T-helper 2 cell treated with Interferon-gamma antibody and Interleukin-4, amounts not matched to agents 5 μg/mL and 100 μg/mL, for 36 hours (primary cell): ENCODE measurements at regions not wholly inside any gene's neighbourhood (a gene's known extent, or its start where the extent isn't known, plus 50 kb on each side); places are given as distances from the start of the nearest gene placed in this dataset.

Experiments
- DNase-seq: peaks from one replicate; pipeline ENCODE4 v3.0.0; 2021; ENCODE audit warnings: low spot score
- H3K27ac Mint-ChIP-seq: one replicate; pipeline ENCODE4 v1.8.0; 2021; ENCODE audit warnings: mild to moderate bottlenecking, mixed read lengths
- H3K27me3 Mint-ChIP-seq: one replicate; pipeline ENCODE4 v1.8.0; 2021; ENCODE audit warnings: low read depth, mixed read lengths
- H3K36me3 Mint-ChIP-seq: one replicate; pipeline ENCODE4 v1.8.0; 2021; ENCODE audit warnings: low read depth, mixed read lengths
- H3K4me1 Mint-ChIP-seq: one replicate; pipeline ENCODE4 v1.8.0; 2021; ENCODE audit warnings: low read depth, mixed read lengths
- H3K4me3 Mint-ChIP-seq: one replicate; pipeline ENCODE4 v1.8.0; 2022; ENCODE audit warnings: mild to moderate bottlenecking, moderate library complexity, mixed read lengths
- H3K9me3 Mint-ChIP-seq: one replicate; pipeline ENCODE4 v1.8.0; 2021; ENCODE audit warnings: mixed read lengths

- no peaks in the 10 kb centered on the region for H3K27me3 Mint-ChIP-seq
- no peak overlapping the region for H3K4me3 Mint-ChIP-seq
- peaks cover 31% of the 10 kb centered on the region for H3K9me3 Mint-ChIP-seq
- no peaks in the 10 kb centered on the region for H3K4me1 Mint-ChIP-seq
- no peak overlapping the region for H3K27ac Mint-ChIP-seq
- DNase-seq = no peak
- no peaks in the 10 kb centered on the region for H3K36me3 Mint-ChIP-seq
Measured at GRCh38 chr5:85249204-85249603, 864.5 kb upstream of the EDIL3 start.

DNA sequence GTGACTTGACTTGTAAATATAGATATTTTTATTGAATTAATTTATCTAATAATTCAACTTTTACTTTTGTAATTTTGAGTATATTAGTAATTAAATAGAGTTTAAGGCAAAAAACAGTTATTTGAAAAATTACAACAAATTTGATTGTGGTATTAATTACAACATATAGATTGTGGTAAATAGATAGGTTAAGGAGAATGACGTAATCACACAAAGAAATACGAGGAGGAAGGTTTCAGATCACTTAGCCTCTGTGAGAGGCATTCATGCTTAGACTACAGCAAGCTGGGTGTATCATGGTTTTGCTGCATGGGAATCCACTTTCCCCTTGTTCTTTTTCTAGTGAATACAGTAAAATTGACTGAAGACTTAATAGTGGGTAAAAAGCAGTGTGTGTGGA is 878.4 kb upstream of the EDIL3 start:
- H3K4me3 Mint-ChIP-seq = no peak overlapping the region
- no peak overlapping the region for H3K27ac Mint-ChIP-seq
- no peaks in the 10 kb centered on the region for H3K27me3 Mint-ChIP-seq
- no peaks in the 10 kb centered on the region for H3K9me3 Mint-ChIP-seq
- H3K36me3 Mint-ChIP-seq = no peaks in the 10 kb centered on the region
- H3K4me1 Mint-ChIP-seq = no peaks in the 10 kb centered on the region
- no peak for DNase-seq

- H3K27ac Mint-ChIP-seq = no peak overlapping the region
- H3K4me1 Mint-ChIP-seq = no peaks in the 10 kb centered on the region
- no peak for DNase-seq
- peaks cover 4% of the 10 kb centered on the region for H3K9me3 Mint-ChIP-seq
- no peaks in the 10 kb centered on the region for H3K36me3 Mint-ChIP-seq
- no peaks in the 10 kb centered on the region for H3K27me3 Mint-ChIP-seq
- H3K4me3 Mint-ChIP-seq = no peak overlapping the region
Measured at GRCh38 chr5:85266692-85267091, 882.0 kb upstream of the EDIL3 start.

DNA sequence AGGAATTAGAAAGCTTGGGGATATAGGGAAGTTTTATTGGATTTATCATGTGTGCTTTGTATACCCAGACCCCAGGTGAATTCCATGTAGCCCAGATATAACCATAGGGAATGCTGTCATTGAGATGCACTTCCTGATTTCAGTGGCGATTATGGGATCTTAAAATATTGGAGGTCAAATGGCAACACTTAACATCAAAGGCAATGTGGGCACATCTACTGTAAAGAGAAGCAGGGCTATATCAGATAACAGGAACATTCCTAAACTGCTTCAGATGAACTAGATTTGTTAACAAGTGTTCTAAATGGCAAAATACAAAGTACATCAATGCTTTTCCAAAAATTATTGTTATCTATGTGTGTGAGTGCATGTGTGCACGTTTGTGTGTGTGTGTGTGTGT is 883.5 kb upstream of the EDIL3 start:
- no peak for DNase-seq
- H3K27ac Mint-ChIP-seq = no peak overlapping the region
- peaks cover 9% of the 10 kb centered on the region for H3K9me3 Mint-ChIP-seq
- no peaks in the 10 kb centered on the region for H3K27me3 Mint-ChIP-seq
- no peaks in the 10 kb centered on the region for H3K4me1 Mint-ChIP-seq
- no peaks in the 10 kb centered on the region for H3K36me3 Mint-ChIP-seq
- H3K4me3 Mint-ChIP-seq = no peak overlapping the region

- Mint-ChIP-seq H3K9me3 (peaks cover 15% of the 10 kb centered on the region), H3K36me3 (no peaks in the 10 kb centered on the region), H3K27ac (no peak overlapping the region), H3K4me3 (no peak overlapping the region), H3K27me3 (no peaks in the 10 kb centered on the region), H3K4me1 (no peaks in the 10 kb centered on the region)
- DNase-seq = no peak
Measured at GRCh38 chr5:85278193-85278592, 893.5 kb upstream of the EDIL3 start.

DNA sequence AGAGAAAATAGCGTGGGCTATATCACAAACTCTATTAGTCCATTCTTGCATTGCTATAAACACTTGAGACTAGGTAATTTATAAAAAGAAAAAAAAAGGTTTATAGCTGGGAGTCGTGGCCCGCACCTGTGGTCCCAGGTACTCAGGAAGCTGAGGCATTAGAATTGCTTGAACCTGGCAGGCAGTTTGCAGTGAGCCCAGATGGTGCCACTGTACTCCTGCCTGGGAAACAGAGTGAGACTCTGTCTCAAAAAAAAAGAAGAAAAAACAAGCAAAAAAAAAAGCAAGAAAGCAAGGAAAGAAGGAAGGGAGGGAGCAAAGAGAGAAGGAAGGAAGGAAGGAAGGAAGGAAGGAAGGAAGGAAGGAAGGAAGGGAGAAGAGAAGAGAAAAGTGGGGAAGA is 904.2 kb upstream of the EDIL3 start:
- no peaks in the 10 kb centered on the region for H3K4me1 Mint-ChIP-seq
- H3K4me3 Mint-ChIP-seq = no peak overlapping the region
- no peaks in the 10 kb centered on the region for H3K36me3 Mint-ChIP-seq
- no peaks in the 10 kb centered on the region for H3K9me3 Mint-ChIP-seq
- H3K27me3 Mint-ChIP-seq = no peaks in the 10 kb centered on the region
- H3K27ac Mint-ChIP-seq = no peak overlapping the region
- no peak for DNase-seq

GRCh38 chr5:85293145-85293785 is 908.6 kb upstream of the EDIL3 start:
- Mint-ChIP-seq H3K27me3 (no peaks in the 10 kb centered on the region), H3K9me3 (no peaks in the 10 kb centered on the region), H3K36me3 (no peaks in the 10 kb centered on the region), H3K27ac (no peak overlapping the region), H3K4me3 (no peak overlapping the region), H3K4me1 (no peaks in the 10 kb centered on the region)
- no peak for DNase-seq

DNA sequence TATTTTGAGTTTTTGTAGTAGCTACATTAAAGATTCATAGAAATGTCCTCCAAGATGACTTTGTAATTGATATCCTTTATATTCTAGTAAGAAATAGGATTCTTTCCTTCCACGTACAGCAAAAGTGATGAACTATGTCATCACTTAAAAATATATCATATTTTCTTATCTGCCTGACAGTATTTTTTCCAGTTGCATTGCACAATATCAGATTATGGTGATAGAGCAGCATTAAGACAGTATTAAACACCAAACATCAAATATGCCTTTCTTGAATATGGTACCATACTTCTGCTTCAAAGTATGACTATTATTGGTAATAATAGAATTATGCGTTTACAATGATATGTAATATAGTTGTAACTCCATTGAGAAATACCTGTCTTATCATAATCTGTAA is 919.8 kb upstream of the EDIL3 start:
- no peaks in the 10 kb centered on the region for H3K27me3 Mint-ChIP-seq
- peaks cover 3% of the 10 kb centered on the region for H3K9me3 Mint-ChIP-seq
- DNase-seq = no peak
- no peaks in the 10 kb centered on the region for H3K36me3 Mint-ChIP-seq
- H3K4me1 Mint-ChIP-seq = no peaks in the 10 kb centered on the region
- H3K27ac Mint-ChIP-seq = no peak overlapping the region
- H3K4me3 Mint-ChIP-seq = no peak overlapping the region

DNA sequence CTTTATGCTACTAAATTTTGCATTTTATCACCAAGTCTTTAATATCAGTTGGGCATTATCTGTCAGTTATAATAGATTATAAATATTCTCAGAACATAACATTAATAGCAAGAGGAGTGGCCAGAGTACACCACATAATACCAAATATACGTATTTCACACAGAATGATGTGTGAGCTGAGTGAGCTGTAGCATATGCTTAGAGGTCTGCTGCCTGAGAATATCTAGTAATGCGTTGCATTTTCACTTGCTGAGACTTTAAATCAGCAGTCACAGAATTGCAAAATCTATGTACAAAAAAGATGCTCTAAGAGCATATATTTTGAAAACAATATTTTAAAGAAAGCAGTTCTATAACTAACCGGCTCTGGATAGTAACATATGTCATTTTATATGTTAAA is 921.1 kb upstream of the EDIL3 start:
- DNase-seq = no peak
- H3K4me3 Mint-ChIP-seq = no peak overlapping the region
- H3K27ac Mint-ChIP-seq = no peak overlapping the region
- H3K9me3 Mint-ChIP-seq = peaks cover 3% of the 10 kb centered on the region
- no peaks in the 10 kb centered on the region for H3K4me1 Mint-ChIP-seq
- no peaks in the 10 kb centered on the region for H3K27me3 Mint-ChIP-seq
- no peaks in the 10 kb centered on the region for H3K36me3 Mint-ChIP-seq

DNA sequence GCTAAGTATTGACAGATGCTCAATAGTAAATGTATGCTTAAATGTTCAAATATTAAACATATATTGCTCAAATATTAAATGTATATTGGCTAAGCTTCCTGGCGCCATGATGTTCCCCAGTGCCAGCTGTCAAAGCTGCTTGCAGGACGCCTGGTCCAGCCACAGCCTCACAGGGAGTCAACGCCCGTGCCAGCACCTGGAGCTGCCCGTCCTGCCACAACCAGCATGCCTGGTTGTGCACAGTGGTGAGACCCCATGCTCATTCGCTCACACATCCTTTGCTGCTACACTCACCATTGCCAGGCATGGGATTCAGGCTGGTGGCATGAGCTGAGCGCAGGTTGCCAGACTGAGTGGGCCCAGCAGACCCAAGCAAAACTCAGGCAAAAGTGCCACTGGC is 926.9 kb upstream of the EDIL3 start:
- no peak for DNase-seq
- H3K4me1 Mint-ChIP-seq = no peaks in the 10 kb centered on the region
- no peak overlapping the region for H3K27ac Mint-ChIP-seq
- no peaks in the 10 kb centered on the region for H3K36me3 Mint-ChIP-seq
- no peaks in the 10 kb centered on the region for H3K27me3 Mint-ChIP-seq
- H3K4me3 Mint-ChIP-seq = no peak overlapping the region
- peaks cover 3% of the 10 kb centered on the region for H3K9me3 Mint-ChIP-seq

DNA sequence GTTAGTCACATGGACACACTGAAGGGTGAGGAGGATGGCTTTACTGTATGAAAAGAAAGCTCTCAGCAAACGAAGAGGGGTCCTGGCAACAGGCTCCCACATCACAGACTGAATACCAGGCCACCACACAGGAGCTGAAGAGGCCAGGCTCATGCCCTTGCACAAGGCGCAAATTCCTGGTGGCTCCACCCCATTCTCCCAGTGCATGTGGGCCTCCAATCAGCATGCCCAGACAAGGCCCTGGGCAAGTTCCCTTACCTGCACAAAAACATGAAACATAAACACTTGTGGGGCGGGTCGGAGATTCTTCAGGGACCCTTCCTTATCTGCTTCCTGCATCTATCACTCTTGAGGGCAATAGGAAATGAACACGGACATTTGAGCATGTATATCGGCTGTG is 935.8 kb upstream of the EDIL3 start:
- Mint-ChIP-seq H3K4me1 (no peaks in the 10 kb centered on the region), H3K9me3 (peaks cover 3% of the 10 kb centered on the region), H3K27me3 (no peaks in the 10 kb centered on the region), H3K4me3 (no peak overlapping the region), H3K36me3 (no peaks in the 10 kb centered on the region), H3K27ac (no peak overlapping the region)
- DNase-seq = no peak

DNA sequence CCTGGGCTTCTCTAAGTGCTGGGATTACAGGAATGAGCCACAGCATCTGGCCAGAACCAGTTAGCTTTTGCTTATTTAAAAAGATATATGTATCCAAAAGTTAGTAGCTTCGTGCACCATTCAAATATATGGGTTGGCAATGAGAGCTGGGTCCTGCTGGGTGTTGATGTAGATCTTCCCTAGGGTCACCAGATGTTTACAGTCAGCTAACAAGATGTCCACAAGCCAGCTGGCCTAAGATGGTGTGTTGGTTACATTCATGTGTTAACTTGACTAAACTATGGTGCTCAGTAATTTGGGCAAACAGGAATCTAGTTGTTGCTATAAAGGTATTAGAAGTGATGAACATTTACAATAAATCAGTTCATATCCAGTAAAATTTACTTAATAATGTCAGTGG is 948.6 kb upstream of the EDIL3 start:
- Mint-ChIP-seq H3K36me3 (no peaks in the 10 kb centered on the region), H3K27me3 (no peaks in the 10 kb centered on the region), H3K9me3 (peaks cover 11% of the 10 kb centered on the region), H3K4me1 (no peaks in the 10 kb centered on the region), H3K27ac (no peak overlapping the region), H3K4me3 (no peak overlapping the region)
- DNase-seq = no peak

- Mint-ChIP-seq H3K27me3 (no peaks in the 10 kb centered on the region), H3K4me3 (no peak overlapping the region), H3K4me1 (no peaks in the 10 kb centered on the region), H3K36me3 (no peaks in the 10 kb centered on the region), H3K9me3 (peaks cover 4% of the 10 kb centered on the region), H3K27ac (no peak overlapping the region)
- no peak for DNase-seq
Measured at GRCh38 chr5:85337435-85337834, 952.8 kb upstream of the EDIL3 start.

- H3K4me3 Mint-ChIP-seq = no peak overlapping the region
- no peaks in the 10 kb centered on the region for H3K36me3 Mint-ChIP-seq
- H3K9me3 Mint-ChIP-seq = peaks cover 7% of the 10 kb centered on the region
- H3K4me1 Mint-ChIP-seq = no peaks in the 10 kb centered on the region
- H3K27me3 Mint-ChIP-seq = no peaks in the 10 kb centered on the region
- no peak for DNase-seq
- H3K27ac Mint-ChIP-seq = no peak overlapping the region
Measured at GRCh38 chr5:85340790-85341189, 956.1 kb upstream of the EDIL3 start.

DNA sequence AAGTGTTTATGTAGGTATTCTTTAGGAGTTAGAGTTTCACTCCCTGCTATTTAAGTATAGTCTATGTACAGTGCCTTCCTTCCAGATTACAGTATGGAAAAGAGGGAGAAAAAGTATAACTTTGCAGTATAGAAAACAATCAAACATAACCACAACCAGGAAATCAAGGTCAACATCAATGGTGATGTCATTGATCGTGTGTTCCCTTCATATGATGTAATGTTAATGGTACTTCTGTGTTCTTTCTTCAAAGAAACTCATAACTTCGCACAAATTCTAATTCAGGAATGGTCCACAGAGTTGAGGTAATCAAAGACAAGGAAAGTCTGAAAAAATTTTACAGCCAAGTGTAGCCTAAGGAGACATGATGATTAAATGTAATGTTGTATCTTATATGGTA is 961.1 kb upstream of the EDIL3 start:
- Mint-ChIP-seq H3K4me1 (no peaks in the 10 kb centered on the region), H3K4me3 (no peak overlapping the region), H3K9me3 (peaks cover 8% of the 10 kb centered on the region), H3K36me3 (no peaks in the 10 kb centered on the region), H3K27me3 (no peaks in the 10 kb centered on the region), H3K27ac (no peak overlapping the region)
- DNase-seq = no peak
